ENCODE measurements at regions not wholly inside any gene's neighbourhood (a gene's known extent, or its start where the extent isn't known, plus 50 kb on each side); places are given as distances from the start of the nearest gene placed in this dataset.

GRCh38 chr10:128339753-128340152 is 213.5 kb upstream of the MKI67 start:
- TF ChIP-seq CTCF (conservative IDR thresholded peaks at IDR 0.05; ENCODE audit: low read depth, low read length) (no peak), EZH2phosphoT487 (IDR thresholded peaks at IDR 0.05; ENCODE audit: borderline replicate concordance, low read length) (no peak)

Measured in PC-3 (cell line).